Suprapubic skin (tissue), 4 donors: ENCODE measurements at regions not wholly inside any gene's neighbourhood (a gene's known extent, or its start where the extent isn't known, plus 50 kb on each side); places are given as distances from the start of the nearest gene placed in this dataset.

Experiments used
- DNase-seq, 2 donors: peaks; one replicate each; pipeline ENCODE4 v3.0.0-alpha.2; 2019; ENCODE audit warnings: low spot score in 2 of 2
- H3K27ac ChIP-seq: fragments of 200-600 bp; sonication (generic); one replicate; pipeline ENCODE4 v1.5.1; 2019
- H3K27me3 ChIP-seq: fragments of 200-600 bp; sonication (generic); one replicate; pipeline ENCODE4 v1.5.1; 2019
- H3K36me3 ChIP-seq: fragments of 200-600 bp; sonication (generic); one replicate; pipeline ENCODE4 v1.5.1; 2019
- H3K4me1 ChIP-seq: fragments of 200-600 bp; sonication (generic); one replicate; pipeline ENCODE4 v1.5.1; 2019
- H3K4me3 ChIP-seq: fragments of 200-600 bp; sonication (generic); one replicate; pipeline ENCODE4 v1.5.1; 2019; ENCODE audit warnings: mild to moderate bottlenecking
- H3K9me3 ChIP-seq: fragments of 200-600 bp; sonication (generic); one replicate; pipeline ENCODE4 v1.5.1; 2019
- CTCF ChIP-seq, 2 donors: fragments of 200-600 bp in 1 of 2; fragments of 450-650 bp in 1 of 2; sonication (generic) in 1 of 2; IDR thresholded peaks; one replicate each; pipeline ENCODE4 v1.5.1; 2016 to 2019; ENCODE audit warnings: antibody characterized with exemption in 2 of 2, mild to moderate bottlenecking in 1 of 2, moderate library complexity in 1 of 2
- EP300 ChIP-seq: sonication (generic); formaldehyde crosslinking; IDR thresholded peaks from one replicate; pipeline ENCODE4 v1.6.1; 2017; ENCODE audit warnings: antibody characterized with exemption
- POLR2A ChIP-seq, 2 donors: fragments of 450-650 bp; IDR thresholded peaks; one replicate each; pipeline ENCODE4 v1.6.1; 2017; ENCODE audit warnings: antibody characterized with exemption in 2 of 2, mild to moderate bottlenecking in 2 of 2, moderate library complexity in 2 of 2
- POLR2AphosphoS5 ChIP-seq, 3 donors: sonication (generic); formaldehyde crosslinking; IDR thresholded peaks; one replicate each; pipeline ENCODE4 v1.6.1; 2017; ENCODE audit warnings: antibody characterized with exemption in 3 of 3
- WGBS: methylation state at CpG from one replicate; pipeline ENCODE4 v1.1.5; 2018; 5-methylcytosine and 5-hydroxymethylcytosine counted together

GRCh38 chr1:175894581-175894980 lies 151.2 kb upstream of the TNR start:
- Histone ChIP-seq H3K4me3 (no peak overlapping the region), H3K36me3 (no peaks in the 10 kb centered on the region), H3K4me1 (no peaks in the 10 kb centered on the region), H3K9me3 (no peaks in the 10 kb centered on the region), H3K27ac (no peak overlapping the region), H3K27me3 (no peaks in the 10 kb centered on the region)
- WGBS, result 100% methylated on average over 1 of the region's 1 CpG
- no peak for DNase-seq
- no peak for TF ChIP-seq POLR2A (IDR thresholded peaks at IDR 0.05)
- TF ChIP-seq POLR2AphosphoS5 (IDR thresholded peaks at IDR 0.05), result no peak
- no peak for TF ChIP-seq EP300
- TF ChIP-seq CTCF (IDR thresholded peaks at IDR 0.05), result no peak

- H3K36me3 ChIP-seq, result no peaks in the 10 kb centered on the region
- no peaks in the 10 kb centered on the region for H3K4me1 ChIP-seq
- H3K27me3 ChIP-seq, result no peaks in the 10 kb centered on the region
- no peaks in the 10 kb centered on the region for H3K9me3 ChIP-seq
- 72% methylated on average over 3 of the region's 3 CpGs for WGBS
- no peak for DNase-seq
- TF ChIP-seq CTCF (IDR thresholded peaks at IDR 0.05), result no peak
- no peak for TF ChIP-seq EP300
- TF ChIP-seq POLR2AphosphoS5 (IDR thresholded peaks at IDR 0.05), result no peak
- no peak for TF ChIP-seq POLR2A (IDR thresholded peaks at IDR 0.05)
- H3K4me3 ChIP-seq, result no peak overlapping the region
- H3K27ac ChIP-seq, result no peak overlapping the region
Measured at GRCh38 chr1:175893192-175893591, 149.8 kb upstream of the TNR start.

- TF ChIP-seq EP300 (no peak), CTCF (IDR thresholded peaks at IDR 0.05) (no peak), POLR2A (IDR thresholded peaks at IDR 0.05) (no peak), POLR2AphosphoS5 (IDR thresholded peaks at IDR 0.05) (no peak)
- Histone ChIP-seq H3K27me3 (no peaks in the 10 kb centered on the region), H3K9me3 (no peaks in the 10 kb centered on the region), H3K36me3 (no peaks in the 10 kb centered on the region), H3K4me3 (no peak overlapping the region), H3K4me1 (no peaks in the 10 kb centered on the region), H3K27ac (no peak overlapping the region)
- DNase-seq, result no peak
- whole genome bisulfite sequencing, result 83% methylated on average over 5 of the region's 5 CpGs
Measured at GRCh38 chr1:175892686-175893085, 149.3 kb upstream of the TNR start.

GRCh38 chr1:175891783-175892309 lies 148.5 kb upstream of the TNR start:
- 66% methylated on average over 10 of the region's 10 CpGs for whole genome bisulfite sequencing
- no peaks in the 10 kb centered on the region for H3K27me3 ChIP-seq
- DNase-seq, result no peak
- H3K9me3 ChIP-seq, result no peaks in the 10 kb centered on the region
- H3K4me1 ChIP-seq, result no peaks in the 10 kb centered on the region
- no peak overlapping the region for H3K27ac ChIP-seq
- no peaks in the 10 kb centered on the region for H3K36me3 ChIP-seq
- TF ChIP-seq CTCF (IDR thresholded peaks at IDR 0.05) (no peak), POLR2AphosphoS5 (IDR thresholded peaks at IDR 0.05) (no peak)
- H3K4me3 ChIP-seq, result no peak overlapping the region

- no peaks in the 10 kb centered on the region for H3K27me3 ChIP-seq
- H3K4me3 ChIP-seq, result no peak overlapping the region
- TF ChIP-seq CTCF (IDR thresholded peaks at IDR 0.05) (no peak), POLR2A (IDR thresholded peaks at IDR 0.05) (no peak), POLR2AphosphoS5 (IDR thresholded peaks at IDR 0.05) (no peak), EP300 (no peak)
- WGBS, result 95% methylated on average over 7 of the region's 7 CpGs
- H3K36me3 ChIP-seq, result no peaks in the 10 kb centered on the region
- no peaks in the 10 kb centered on the region for H3K9me3 ChIP-seq
- no peak overlapping the region for H3K27ac ChIP-seq
- no peaks in the 10 kb centered on the region for H3K4me1 ChIP-seq
- DNase-seq, result no peak
Measured at GRCh38 chr1:175890958-175891357, 147.6 kb upstream of the TNR start.
